B cell (primary cell): ENCODE measurements at regions not wholly inside any gene's neighbourhood (a gene's known extent, or its start where the extent isn't known, plus 50 kb on each side); places are given as distances from the start of the nearest gene placed in this dataset.

ENCODE experiments used
- ATAC-seq: fragments of 200-7000 bp; cut with Tn5 transposase; one replicate; pipeline ENCODE4 v1.10.0; 2021; ENCODE audit warnings: low read depth, mild to moderate bottlenecking, moderate number of reproducible peaks, moderate library complexity
- CTCF ChIA-PET: fragments of 350-600 bp; sonication (Branson Sonifier 250); formaldehyde crosslinking; loops from one replicate; lab custom pipeline; 2021; ENCODE audit warnings: antibody characterized with exemption, inconsistent platforms; lab: Charles Lee
- POLR2A ChIA-PET: fragments of 350-600 bp; sonication (Branson Sonifier 250); formaldehyde crosslinking; loops from one replicate; lab custom pipeline; 2021; ENCODE audit warnings: antibody characterized with exemption; lab: Charles Lee
- DNase-seq: peaks from one replicate; pipeline ENCODE4 v3.0.0; 2013
- H2AFZ ChIP-seq: 2 replicates; pipeline ENCODE4 v1.6.1; 2012; ENCODE audit warnings: mild to moderate bottlenecking, low read depth, low read length; ENCODE audit not compliant: insufficient read depth, poor library complexity, severe bottlenecking
- H3K27ac ChIP-seq, 2 donors: 1 replicate in 1 of 2; 2 replicates in 1 of 2; pipeline ENCODE4 v1.5.1; 2012 to 2013; ENCODE audit warnings: low read length in 2 of 2, mild to moderate bottlenecking in 2 of 2, moderate library complexity in 1 of 2
- H3K27me3 ChIP-seq, 4 experiments: fragments of 200-600 bp in 1 of 4; sonication (generic) in 1 of 4; replicated peaks in 1 of 4; 1 replicate in 2 of 4; 2 replicates in 2 of 4; pipeline versions ENCODE4 v1.6.1 to v1.7.0; 2013 to 2016; ENCODE audit warnings: low read length in 3 of 4, mild to moderate bottlenecking in 2 of 4, mixed read lengths in 1 of 4, moderate library complexity in 1 of 4; ENCODE audit not compliant: insufficient read depth in 4 of 4, control insufficient read depth in 3 of 4; ENCODE audit errors: control extremely low read depth in 1 of 4
- H3K36me3 ChIP-seq, 2 experiments: replicated peaks in 1 of 2; 1 replicate in 1 of 2; 2 replicates in 1 of 2; pipeline versions ENCODE4 v1.6.1 to v1.7.1; 2013; ENCODE audit warnings: low read length in 1 of 2; ENCODE audit not compliant: insufficient read depth in 2 of 2, control insufficient read depth in 1 of 2; ENCODE audit errors: control extremely low read depth in 1 of 2, extremely low read depth in 1 of 2
- H3K4me1 ChIP-seq, 2 donors: fragments of 200-600 bp in 1 of 2; sonication (generic) in 1 of 2; 1 replicate in 1 of 2; 2 replicates in 1 of 2; pipeline versions ENCODE4 v1.5.1 to v1.6.1; 2013 to 2017; ENCODE audit warnings: low read length in 2 of 2; ENCODE audit not compliant: control insufficient read depth in 2 of 2, insufficient read depth in 2 of 2
- H3K4me2 ChIP-seq: replicated peaks from 2 replicates; pipeline ENCODE3; 2012; ENCODE audit warnings: mild to moderate bottlenecking, low read depth, low read length; ENCODE audit not compliant: poor library complexity, severe bottlenecking
- H3K4me3 ChIP-seq, 5 experiments: fragments of 200-600 bp in 1 of 5; sonication (generic) in 1 of 5; 1 replicate in 3 of 5; 2 replicates in 2 of 5; pipeline versions ENCODE4 v1.5.1 to v1.7.0; 2011 to 2016; ENCODE audit warnings: low read length in 4 of 5, mild to moderate bottlenecking in 4 of 5, low read depth in 2 of 5, control low read depth in 1 of 5, moderate library complexity in 1 of 5; ENCODE audit not compliant: insufficient read depth in 1 of 5; ENCODE audit errors: control extremely low read depth in 1 of 5, extremely low read depth in 1 of 5
- H3K79me2 ChIP-seq: fragments of 200-600 bp; sonication (generic); one replicate; pipeline ENCODE4 v1.6.0; 2016; ENCODE audit warnings: low read length; ENCODE audit not compliant: control insufficient read depth, insufficient read depth
- H3K9ac ChIP-seq: fragments of 200-600 bp; sonication (generic); 2 replicates; pipeline ENCODE4 v1.6.1; 2017; ENCODE audit warnings: mild to moderate bottlenecking, low read length, moderate library complexity
- H3K9me3 ChIP-seq, 3 donors: one replicate each; pipeline versions ENCODE4 v1.6.1 to v1.7.1; 2013; ENCODE audit warnings: low read length in 2 of 3; ENCODE audit not compliant: control insufficient read depth in 2 of 3, insufficient read depth in 1 of 3; ENCODE audit errors: control extremely low read depth in 1 of 3
- H4K20me1 ChIP-seq: 2 replicates; pipeline ENCODE4 v1.6.0; 2012; ENCODE audit warnings: mild to moderate bottlenecking, low read length; ENCODE audit not compliant: insufficient read depth, control insufficient read depth, poor library complexity, severe bottlenecking
- H3K27ac Mint-ChIP-seq: one replicate; pipeline ENCODE4 v1.8.0; 2021; ENCODE audit warnings: mixed read lengths
- H3K27me3 Mint-ChIP-seq: one replicate; pipeline ENCODE4 v1.8.0; 2021; ENCODE audit warnings: mixed read lengths
- H3K4me1 Mint-ChIP-seq: one replicate; pipeline ENCODE4 v1.8.0; 2021; ENCODE audit warnings: mixed read lengths
- H3K4me3 Mint-ChIP-seq: one replicate; pipeline ENCODE4 v1.8.0; 2021; ENCODE audit warnings: mixed read lengths
- H3K9me3 Mint-ChIP-seq: one replicate; pipeline ENCODE4 v1.8.0; 2022; ENCODE audit warnings: mixed read lengths; ENCODE audit not compliant: insufficient read depth
- CTCF ChIP-seq: fragments of 200-600 bp; IDR thresholded peaks from one replicate; pipeline ENCODE4 v1.8.0; 2022; ENCODE audit warnings: antibody characterized with exemption, mild to moderate bottlenecking
- EZH2 ChIP-seq: IDR thresholded peaks from 2 replicates; pipeline ENCODE4 v1.6.1; 2012; ENCODE audit warnings: borderline replicate concordance, low read depth, mild to moderate bottlenecking, moderate library complexity, low read length; ENCODE audit not compliant: insufficient read depth, poor library complexity, severe bottlenecking
- WGBS: methylation state at CpG from one replicate; pipeline ENCODE4 v1.1.5; 2013; ENCODE audit warnings: missing lambda C conversion rate; ENCODE audit not compliant: insufficient coverage; 5-methylcytosine and 5-hydroxymethylcytosine counted together
- intact Hi-C: fragments of 100-400 bp; cut with micrococcal nuclease; formaldehyde crosslinking; loops from one replicate; pipeline ENCODE4 v1.10.0; 2022

DNA sequence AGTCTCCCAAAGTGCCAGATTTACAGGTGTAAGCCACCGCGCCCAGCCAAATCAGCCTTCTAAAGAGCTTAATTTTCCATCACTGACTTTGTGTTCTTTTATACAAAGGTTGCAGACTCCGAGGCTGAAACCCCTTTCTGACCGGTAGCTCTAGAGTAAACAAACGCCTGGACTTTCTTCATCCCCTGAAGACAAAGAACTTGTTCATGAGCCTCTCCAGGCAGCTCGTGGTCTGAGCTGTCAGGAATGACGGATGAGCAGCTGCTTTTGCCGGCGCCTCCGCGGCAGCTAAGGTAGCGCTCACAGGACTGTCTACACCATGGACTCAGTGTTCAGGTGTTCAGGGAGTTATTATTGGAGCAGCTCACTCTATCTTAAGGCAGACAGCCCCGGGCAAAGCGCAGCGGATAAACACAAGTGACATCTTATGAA is 128.5 kb upstream of the ERRFI1 start:
- Mint-ChIP-seq H3K4me3 (no peak overlapping the region), H3K27me3 (peaks cover 17% of the 10 kb centered on the region), H3K27ac (no peak overlapping the region), H3K4me1 (no peaks in the 10 kb centered on the region), H3K9me3 (no peaks in the 10 kb centered on the region)
- Histone ChIP-seq H3K36me3 (no peaks in the 10 kb centered on the region), H3K79me2 (no peaks in the 10 kb centered on the region), H3K4me1 (no peaks in the 10 kb centered on the region), H3K27me3 (peaks cover 0 to 12% (median 2%) of the 10 kb centered on the region in 4 experiments), H3K9ac (no peak overlapping the region), H3K4me2 (no peak overlapping the region), H3K27ac (no peak overlapping the region), H2AFZ (no peak overlapping the region), H3K4me3 (no peak overlapping the region), H4K20me1 (no peaks in the 10 kb centered on the region), H3K9me3 (no peaks in the 10 kb centered on the region)
- intact Hi-C loops: no loop called here
- no peak for ATAC-seq
- ChIA-PET POLR2A (no interaction called here), CTCF (no interaction called here)
- DNase-seq: no peak
- WGBS: 42% methylated on average over 7 of the region's 15 CpGs
- TF ChIP-seq CTCF (no peak), EZH2 (no peak)

- 95% methylated on average over 5 of the region's 7 CpGs for WGBS
- no peak overlapping the region for H2AFZ ChIP-seq
- Mint-ChIP-seq H3K4me1 (no peaks in the 10 kb centered on the region), H3K4me3 (no peak overlapping the region), H3K9me3 (no peaks in the 10 kb centered on the region), H3K27me3 (peaks cover 17% of the 10 kb centered on the region), H3K27ac (no peak overlapping the region)
- intact Hi-C loops: no loop called here
- no peaks in the 10 kb centered on the region for H3K36me3 ChIP-seq
- ATAC-seq: no peak
- CTCF ChIA-PET: no interaction called here
- H3K27me3 ChIP-seq: peaks cover 0 to 12% (median 2%) of the 10 kb centered on the region in 4 experiments
- no peaks in the 10 kb centered on the region for H3K9me3 ChIP-seq
- no peaks in the 10 kb centered on the region for H3K79me2 ChIP-seq
- TF ChIP-seq EZH2: no peak
- TF ChIP-seq CTCF: no peak
- POLR2A ChIA-PET: no interaction called here
- no peak overlapping the region for H3K4me2 ChIP-seq
- no peak overlapping the region for H3K4me3 ChIP-seq
- DNase-seq: no peak
- no peak overlapping the region for H3K9ac ChIP-seq
- no peak overlapping the region for H3K27ac ChIP-seq
- no peaks in the 10 kb centered on the region for H3K4me1 ChIP-seq
- no peaks in the 10 kb centered on the region for H4K20me1 ChIP-seq
Measured at GRCh38 chr1:8153961-8154360, 127.9 kb upstream of the ERRFI1 start.
